Brain microvascular endothelial cell (primary cell): ENCODE measurements at regions not wholly inside any gene's neighbourhood (a gene's known extent, or its start where the extent isn't known, plus 50 kb on each side); places are given as distances from the start of the nearest gene placed in this dataset.

Source experiments
- DNase-seq: peaks from one replicate; pipeline ENCODE4 v3.0.0-alpha.2; 2020
- H3K27ac ChIP-seq: fragments of 250-450 bp; sonication (Bioruptor Pico); 2 replicates; pipeline ENCODE4 v1.5.1; 2020; ENCODE audit warnings: mild to moderate bottlenecking, moderate library complexity
- H3K27me3 ChIP-seq: fragments of 250-450 bp; sonication (Bioruptor Pico); replicated peaks from 2 replicates; pipeline ENCODE4 v1.5.1; 2020; ENCODE audit warnings: mild to moderate bottlenecking
- H3K36me3 ChIP-seq: fragments of 250-450 bp; sonication (Bioruptor Pico); replicated peaks from 2 replicates; pipeline ENCODE4 v1.5.1; 2020; ENCODE audit warnings: mild to moderate bottlenecking
- H3K4me3 ChIP-seq: 2 replicates; pipeline ENCODE4 v1.5.1; 2011; ENCODE audit warnings: low read depth, mild to moderate bottlenecking, control low read depth, low read length, moderate library complexity
- CTCF ChIP-seq: IDR thresholded peaks from 2 replicates; pipeline ENCODE4 v1.5.1; 2011; ENCODE audit warnings: low read depth, mild to moderate bottlenecking, moderate library complexity, low read length, control low read depth, inconsistent platforms; ENCODE audit errors: missing control alignments
- in situ Hi-C: cut with HindIII; loops from 2 replicates; pipeline ENCODE4 v1.10.0; 2017; ENCODE audit warnings: low sequenced_read_pairs, low pct_ligation_motif_present

- DNase-seq, result no peak
- H3K27ac ChIP-seq, result no peak overlapping the region
- no peaks in the 10 kb centered on the region for H3K27me3 ChIP-seq
- no peaks in the 10 kb centered on the region for H3K36me3 ChIP-seq
- no peak for TF ChIP-seq CTCF
- no peak overlapping the region for H3K4me3 ChIP-seq
- in situ Hi-C loops, result no loop called here
These were observed 150.1 kb downstream of the ATPSCKMT start for GRCh38 chr5:10099548-10099947.

GRCh38 chr5:10091701-10092100 lies 158.0 kb downstream of the ATPSCKMT start:
- Histone ChIP-seq H3K27me3 (no peaks in the 10 kb centered on the region), H3K4me3 (no peak overlapping the region), H3K27ac (no peak overlapping the region), H3K36me3 (no peaks in the 10 kb centered on the region)
- no peak for DNase-seq
- TF ChIP-seq CTCF, result no peak
- in situ Hi-C loops, result no loop called here

GRCh38 chr5:10090074-10090473 lies 159.6 kb downstream of the ATPSCKMT start:
- Histone ChIP-seq H3K27ac (no peak overlapping the region), H3K36me3 (no peaks in the 10 kb centered on the region), H3K27me3 (no peaks in the 10 kb centered on the region), H3K4me3 (no peak overlapping the region)
- no peak for TF ChIP-seq CTCF
- in situ Hi-C loops, result no loop called here
- no peak for DNase-seq

GRCh38 chr5:10085185-10085584 lies 164.5 kb downstream of the ATPSCKMT start:
- no peak for DNase-seq
- H3K36me3 ChIP-seq, result no peaks in the 10 kb centered on the region
- H3K27me3 ChIP-seq, result no peaks in the 10 kb centered on the region
- no peak for TF ChIP-seq CTCF
- H3K4me3 ChIP-seq, result no peak overlapping the region
- H3K27ac ChIP-seq, result no peak overlapping the region
- in situ Hi-C loops, result no loop called here

- Histone ChIP-seq H3K27ac (no peak overlapping the region), H3K36me3 (no peaks in the 10 kb centered on the region), H3K27me3 (no peaks in the 10 kb centered on the region), H3K4me3 (no peak overlapping the region)
- no peak for TF ChIP-seq CTCF
- DNase-seq, result no peak
- in situ Hi-C loops, result no loop called here
These were observed 168.1 kb downstream of the ATPSCKMT start for GRCh38 chr5:10081584-10081983.

- no peaks in the 10 kb centered on the region for H3K27me3 ChIP-seq
- no peak for DNase-seq
- no peaks in the 10 kb centered on the region for H3K36me3 ChIP-seq
- no peak overlapping the region for H3K27ac ChIP-seq
- in situ Hi-C loops, result no loop called here
- no peak overlapping the region for H3K4me3 ChIP-seq
- no peak for TF ChIP-seq CTCF
These were observed 171.7 kb downstream of the ATPSCKMT start for GRCh38 chr5:10077791-10078545.
